Heart right ventricle (tissue), 16 donors: ENCODE measurements at regions not wholly inside any gene's neighbourhood (a gene's known extent, or its start where the extent isn't known, plus 50 kb on each side); places are given as distances from the start of the nearest gene placed in this dataset.

Experiments used
- ATAC-seq, 8 donors: fragments of 200-7000 bp; cut with Tn5 transposase; one replicate each; pipeline ENCODE4 v1.9.1; 2020; ENCODE audit warnings: mild to moderate bottlenecking in 8 of 8, moderate library complexity in 8 of 8, moderate number of reproducible peaks in 1 of 8
- DNase-seq, 2 donors: peaks; one replicate each; pipeline ENCODE4 v3.0.0-alpha.2; 2020
- H3K27ac ChIP-seq, 10 donors: fragments of 200-600 bp; sonication (generic) in 2 of 10; one replicate each; pipeline versions ENCODE4 v1.5.0 to v1.8.0; 2020 to 2022; ENCODE audit warnings: mild to moderate bottlenecking in 3 of 10
- H3K27me3 ChIP-seq, 7 donors: fragments of 200-600 bp; one replicate each; pipeline ENCODE4 v1.8.0; 2021 to 2022; ENCODE audit warnings: mild to moderate bottlenecking in 2 of 7
- H3K36me3 ChIP-seq, 9 donors: fragments of 200-600 bp; sonication (generic) in 1 of 9; one replicate each; pipeline versions ENCODE4 v1.5.0 to v1.8.0; 2020 to 2022; ENCODE audit warnings: mild to moderate bottlenecking in 2 of 9
- H3K4me1 ChIP-seq, 9 donors: fragments of 200-600 bp; sonication (generic) in 1 of 9; one replicate each; pipeline versions ENCODE4 v1.5.0 to v1.8.0; 2020 to 2022; ENCODE audit warnings: mild to moderate bottlenecking in 4 of 9
- H3K4me3 ChIP-seq, 10 donors: fragments of 200-600 bp; sonication (generic) in 2 of 10; one replicate each; pipeline versions ENCODE4 v1.5.0 to v1.8.0; 2020 to 2022; ENCODE audit warnings: mild to moderate bottlenecking in 7 of 10, moderate library complexity in 2 of 10
- H3K9me3 ChIP-seq, 11 donors: fragments of 200-600 bp in 10 of 11; sonication (generic) in 2 of 11; one replicate each; pipeline versions ENCODE4 v1.5.0 to v1.8.0; 2013 to 2022; ENCODE audit warnings: mild to moderate bottlenecking in 2 of 11, control low read depth in 1 of 11, moderate library complexity in 1 of 11
- WGBS, 2 donors: extraction: QIAGEN DNeasy Blood & Tissue Kit; methylation state at CpG; one replicate each; pipeline ENCODE4 v1.1.7; 2013; ENCODE audit warnings: inconsistent platforms in 1 of 2; 5-methylcytosine and 5-hydroxymethylcytosine counted together
- intact Hi-C, 10 donors: fragments of 100-400 bp; cut with DNase I; formaldehyde crosslinking; loops; one replicate each; pipeline versions ENCODE4 v1.11.1 to v1.14.2; 2022
- TF ChIP-seq, protein P1 (sequence below), 9 donors: fragments of 200-600 bp; sonication (generic) in 2 of 9; IDR thresholded peaks; one replicate each; pipeline versions ENCODE4 v1.5.0 to v1.8.0; 2021 to 2022; ENCODE audit warnings: antibody characterized with exemption in 9 of 9, mild to moderate bottlenecking in 5 of 9, moderate library complexity in 1 of 9
- donor health status: Arrhythmogenic right ventricular cardiomyopathy.
- donor health status: ischemic (EF 13 %, LVEDD 7.1; RV severe dilation, severe dysfunction).
- donor health status: healthy with polysubstance abuse.
- donor health status: DM: no; HTN: yes; CAD: no.
- donor health status: DM: no; HTN: no; CAD: no.
- donor health status: ischemic (EF 25% LVEDD 6.9; RV normal size, moderate dysfunction).
- donor health status: ischemic (EF 25% LVEDD 5.7; RV mildly dilated, moderate dysfunction).
- donor health status: healthy.
- donor health status: DM: yes; HTN: yes; CAD: no.
- donor health status: Ischemic cardiomyopathy.
- donor health status: ischemic (EF 35%, LVEDD 5.7; RV mildly dilated, moderate dysfunction).
- donor health status: nonischemic (EF 11% LVEDD 7.7; RV severe dilation, severe dysfunction).
- donor health status: DM: yes; HTN: yes; CAD: no.
- donor health status: PGD.
- donor health status: ischemic (EF 29% LVEDD 5.4; RV normal size, mild dysfunction).
- donor health status: nonischemic (EF 23%, LVEDD 6.1; RV moderate dilation, normal function).

DNA sequence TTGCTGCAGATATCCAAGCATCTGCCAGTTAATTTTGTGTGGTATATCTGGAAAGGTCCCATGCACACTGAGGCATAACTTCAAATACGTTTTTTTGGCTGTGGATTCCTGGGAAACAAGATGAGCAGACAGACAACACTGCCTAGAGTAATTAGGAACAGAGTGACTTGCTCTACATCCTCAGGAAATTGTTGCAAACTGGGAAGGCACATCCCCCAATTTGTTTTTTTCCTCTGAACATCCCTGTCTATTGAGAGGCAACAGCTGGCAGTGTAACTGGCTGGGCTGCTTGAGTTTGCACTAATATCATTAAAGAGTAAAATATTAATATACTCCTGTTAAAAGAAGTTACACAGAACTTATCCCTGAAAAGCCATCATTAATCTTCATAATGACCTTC, 207.7 kb upstream of the SLIT2 start:
- no peak overlapping the region for H3K27ac ChIP-seq
- H3K9me3 ChIP-seq = no peaks in the 10 kb centered on the region
- no peaks in the 10 kb centered on the region for H3K27me3 ChIP-seq
- no peak for DNase-seq
- ATAC-seq = no peak
- 32 to 33% methylated on average over 1 of the region's 1 CpG for WGBS, 2 donors
- H3K4me3 ChIP-seq = no peak overlapping the region
- H3K36me3 ChIP-seq = no peaks in the 10 kb centered on the region
- TF ChIP-seq, protein P1, sequence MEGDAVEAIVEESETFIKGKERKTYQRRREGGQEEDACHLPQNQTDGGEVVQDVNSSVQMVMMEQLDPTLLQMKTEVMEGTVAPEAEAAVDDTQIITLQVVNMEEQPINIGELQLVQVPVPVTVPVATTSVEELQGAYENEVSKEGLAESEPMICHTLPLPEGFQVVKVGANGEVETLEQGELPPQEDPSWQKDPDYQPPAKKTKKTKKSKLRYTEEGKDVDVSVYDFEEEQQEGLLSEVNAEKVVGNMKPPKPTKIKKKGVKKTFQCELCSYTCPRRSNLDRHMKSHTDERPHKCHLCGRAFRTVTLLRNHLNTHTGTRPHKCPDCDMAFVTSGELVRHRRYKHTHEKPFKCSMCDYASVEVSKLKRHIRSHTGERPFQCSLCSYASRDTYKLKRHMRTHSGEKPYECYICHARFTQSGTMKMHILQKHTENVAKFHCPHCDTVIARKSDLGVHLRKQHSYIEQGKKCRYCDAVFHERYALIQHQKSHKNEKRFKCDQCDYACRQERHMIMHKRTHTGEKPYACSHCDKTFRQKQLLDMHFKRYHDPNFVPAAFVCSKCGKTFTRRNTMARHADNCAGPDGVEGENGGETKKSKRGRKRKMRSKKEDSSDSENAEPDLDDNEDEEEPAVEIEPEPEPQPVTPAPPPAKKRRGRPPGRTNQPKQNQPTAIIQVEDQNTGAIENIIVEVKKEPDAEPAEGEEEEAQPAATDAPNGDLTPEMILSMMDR (IDR thresholded peaks at IDR 0.05) = no peak
- H3K4me1 ChIP-seq = no peaks in the 10 kb centered on the region
- intact Hi-C loops = no loop called here

DNA sequence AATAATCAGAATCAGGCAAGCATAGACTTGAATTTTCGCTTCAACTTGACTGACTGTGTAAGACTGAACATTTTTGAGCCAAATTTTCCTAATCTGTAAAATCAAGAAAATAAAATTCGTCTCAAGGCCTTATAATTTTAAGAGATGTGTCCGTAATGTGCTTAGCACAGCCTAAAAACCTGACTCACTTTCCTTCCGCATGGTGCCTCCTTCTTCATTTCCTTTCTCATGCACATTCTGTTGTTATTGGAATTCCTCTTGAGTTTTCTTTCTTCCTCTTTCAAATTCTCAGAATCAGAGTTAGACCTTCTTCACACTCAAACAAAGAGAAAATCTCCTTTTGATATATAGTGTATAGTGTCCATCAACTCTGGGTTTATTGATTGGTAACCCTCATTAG, 208.9 kb upstream of the SLIT2 start:
- 71 to 78% methylated on average over 4 of the region's 4 CpGs for WGBS, 2 donors

DNA sequence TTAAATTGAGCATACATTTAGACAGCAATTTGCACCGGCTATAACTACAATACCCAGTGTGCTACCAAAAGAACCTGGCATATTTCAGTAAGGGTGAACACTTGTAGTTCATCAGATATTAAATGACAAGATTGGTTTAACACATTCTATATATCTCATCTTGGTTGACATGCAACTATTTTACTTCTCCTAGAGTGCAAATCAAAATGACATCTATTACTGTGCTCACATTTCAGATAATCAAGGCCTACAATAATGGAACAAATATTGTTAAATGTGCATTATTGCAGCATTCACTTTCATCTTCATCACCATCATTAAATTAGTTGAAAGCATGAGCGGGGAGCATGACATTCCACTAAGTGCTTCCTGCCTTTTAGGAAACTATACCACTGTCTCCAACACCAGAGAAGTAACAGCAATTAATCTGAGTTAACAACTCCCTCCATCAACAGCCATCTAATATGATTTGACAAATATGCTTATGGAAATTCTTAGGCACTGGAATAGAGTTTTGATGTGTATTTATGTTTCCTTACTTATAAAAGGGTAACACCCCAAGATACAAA, 209.8 kb upstream of the SLIT2 start:
- TF ChIP-seq, protein P1 (IDR thresholded peaks at IDR 0.05) = no peak
- Histone ChIP-seq H3K9me3 (no peaks in the 10 kb centered on the region), H3K27ac (no peak overlapping the region), H3K36me3 (no peaks in the 10 kb centered on the region), H3K27me3 (no peaks in the 10 kb centered on the region), H3K4me1 (no peaks in the 10 kb centered on the region), H3K4me3 (no peak overlapping the region)
- DNase-seq (no peak), ATAC-seq (no peak)
- WGBS, 2 donors = 75 to 78% methylated on average over 2 of the region's 2 CpGs
- intact Hi-C loops = no loop called here

More for the DNA sequence above, 208.9 kb upstream of the SLIT2 start:
- Histone ChIP-seq H3K27ac (no peak overlapping the region), H3K9me3 (no peaks in the 10 kb centered on the region), H3K36me3 (no peaks in the 10 kb centered on the region), H3K4me3 (no peak overlapping the region), H3K4me1 (no peaks in the 10 kb centered on the region), H3K27me3 (no peaks in the 10 kb centered on the region)
- TF ChIP-seq, protein P1 (IDR thresholded peaks at IDR 0.05) = no peak
- intact Hi-C loops = no loop called here
- DNase-seq = no peak
- ATAC-seq = no peak

DNA sequence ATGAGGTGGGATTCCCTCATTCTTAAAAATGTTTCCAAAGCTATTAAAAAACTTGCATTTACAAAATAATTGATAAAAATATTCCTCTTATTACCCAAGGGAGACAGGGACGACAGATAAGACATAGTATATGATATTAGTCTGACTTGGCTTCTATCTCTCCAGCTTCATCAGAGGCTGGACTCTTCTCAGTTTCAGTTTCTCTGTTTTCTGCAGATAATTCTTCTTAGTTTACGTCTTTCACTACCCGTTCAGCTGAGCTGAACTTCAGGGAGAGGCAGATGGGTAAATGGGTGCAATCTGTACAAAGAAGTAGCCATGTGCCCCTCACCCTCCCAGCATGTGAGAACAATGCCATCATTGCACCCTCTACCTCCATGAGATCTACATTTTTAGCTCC, 214.0 kb upstream of the SLIT2 start:
- H3K4me3 ChIP-seq = no peak overlapping the region
- ATAC-seq (no peak), DNase-seq (no peak)
- no peaks in the 10 kb centered on the region for H3K27me3 ChIP-seq
- intact Hi-C loops = no loop called here
- H3K27ac ChIP-seq = no peak overlapping the region
- TF ChIP-seq, protein P1 (IDR thresholded peaks at IDR 0.05) = no peak
- no peaks in the 10 kb centered on the region for H3K4me1 ChIP-seq
- WGBS, 2 donors = 58 to 65% methylated on average over 3 of the region's 3 CpGs
- no peaks in the 10 kb centered on the region for H3K36me3 ChIP-seq
- no peaks in the 10 kb centered on the region for H3K9me3 ChIP-seq
